Spleen (tissue), 7 donors: ENCODE measurements at regions not wholly inside any gene's neighbourhood (a gene's known extent, or its start where the extent isn't known, plus 50 kb on each side); places are given as distances from the start of the nearest gene placed in this dataset.

Experiments used
- POLR2A ChIP-seq, 3 donors: fragments of 450-650 bp; IDR thresholded peaks; one replicate each; pipeline ENCODE4 v1.5.1; 2017; ENCODE audit warnings: antibody characterized with exemption in 3 of 3, mild to moderate bottlenecking in 1 of 3
- TF ChIP-seq, protein P1 (sequence below), 11 experiments: fragments of 200-600 bp in 7 of 11; fragments of 450-650 bp in 4 of 11; sonication (generic) in 4 of 11; IDR thresholded peaks in 8 of 11; conservative IDR thresholded peaks in 3 of 11; 1 replicate in 7 of 11; 2 replicates in 4 of 11; pipeline versions ENCODE4 v1.4.0 to v1.8.0; 2016 to 2021; ENCODE audit warnings: antibody characterized with exemption in 11 of 11, inconsistent platforms in 4 of 11, mild to moderate bottlenecking in 1 of 11
- donor health status: DM: no; HTN: no; CAD: no; lungs with moderate emphysema.
- donor health status: DM: no; HTN: no; CAD: no.
- donor health status: DM: no; HTN: no; CAD: no.

DNA sequence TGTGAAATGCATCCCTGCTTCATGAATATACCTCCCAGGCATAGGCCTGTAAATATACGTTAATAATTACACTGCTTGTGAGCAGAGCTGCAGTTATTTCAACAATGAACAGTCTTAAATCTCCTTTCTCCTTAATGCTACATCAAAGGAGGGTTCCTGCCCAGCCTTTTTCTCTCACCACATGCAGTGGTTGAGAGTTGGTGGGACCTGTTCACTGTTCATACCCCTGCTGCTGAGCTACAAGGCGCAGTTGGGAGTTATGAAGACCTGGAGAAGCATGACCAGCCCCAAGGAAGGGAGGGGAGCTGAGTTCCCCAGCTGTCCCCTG lies 111.9 kb upstream of the FOXQ1 start:
- TF ChIP-seq, protein P1, sequence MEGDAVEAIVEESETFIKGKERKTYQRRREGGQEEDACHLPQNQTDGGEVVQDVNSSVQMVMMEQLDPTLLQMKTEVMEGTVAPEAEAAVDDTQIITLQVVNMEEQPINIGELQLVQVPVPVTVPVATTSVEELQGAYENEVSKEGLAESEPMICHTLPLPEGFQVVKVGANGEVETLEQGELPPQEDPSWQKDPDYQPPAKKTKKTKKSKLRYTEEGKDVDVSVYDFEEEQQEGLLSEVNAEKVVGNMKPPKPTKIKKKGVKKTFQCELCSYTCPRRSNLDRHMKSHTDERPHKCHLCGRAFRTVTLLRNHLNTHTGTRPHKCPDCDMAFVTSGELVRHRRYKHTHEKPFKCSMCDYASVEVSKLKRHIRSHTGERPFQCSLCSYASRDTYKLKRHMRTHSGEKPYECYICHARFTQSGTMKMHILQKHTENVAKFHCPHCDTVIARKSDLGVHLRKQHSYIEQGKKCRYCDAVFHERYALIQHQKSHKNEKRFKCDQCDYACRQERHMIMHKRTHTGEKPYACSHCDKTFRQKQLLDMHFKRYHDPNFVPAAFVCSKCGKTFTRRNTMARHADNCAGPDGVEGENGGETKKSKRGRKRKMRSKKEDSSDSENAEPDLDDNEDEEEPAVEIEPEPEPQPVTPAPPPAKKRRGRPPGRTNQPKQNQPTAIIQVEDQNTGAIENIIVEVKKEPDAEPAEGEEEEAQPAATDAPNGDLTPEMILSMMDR (IDR thresholded peaks at IDR 0.05 in 8 of 11, conservative IDR thresholded peaks at IDR 0.05 in 3 of 11): no peak
- no peak for TF ChIP-seq POLR2A (IDR thresholded peaks at IDR 0.05)
